PFSK-1 (cell line): ENCODE measurements at regions not wholly inside any gene's neighbourhood (a gene's known extent, or its start where the extent isn't known, plus 50 kb on each side); places are given as distances from the start of the nearest gene placed in this dataset.

Experiments
- POLR2AphosphoS5 ChIP-seq: IDR thresholded peaks from 2 replicates; pipeline ENCODE4 v1.6.1; 2012; ENCODE audit warnings: low read depth, mild to moderate bottlenecking, control low read depth, low read length, moderate library complexity
- SIN3A ChIP-seq: IDR thresholded peaks from 2 replicates; pipeline ENCODE4 v1.6.1; 2012; ENCODE audit warnings: mild to moderate bottlenecking, low read length, moderate library complexity, borderline replicate concordance; ENCODE audit not compliant: insufficient read depth

DNA sequence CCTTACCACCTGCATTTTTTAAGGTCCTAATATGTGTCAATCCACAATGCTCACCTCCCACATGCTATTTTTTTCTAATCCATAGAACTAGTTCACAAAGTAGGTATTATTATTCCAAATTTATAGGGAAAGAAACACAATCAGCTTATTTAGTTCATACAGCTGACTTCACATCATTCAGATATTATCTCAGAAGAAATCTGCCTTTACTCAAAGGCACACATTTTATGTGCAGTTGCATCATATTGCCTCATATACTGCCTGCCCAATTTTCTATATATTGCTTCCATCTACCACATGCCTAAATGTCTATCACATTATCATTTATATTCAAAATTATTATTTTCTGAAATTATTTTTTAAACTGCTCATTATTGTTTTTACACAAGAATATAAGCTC, 88.7 kb upstream of the LUZP2 start:
- TF ChIP-seq POLR2AphosphoS5 = no peak
- TF ChIP-seq SIN3A = no peak
